VCaP (cell line): ENCODE measurements at regions not wholly inside any gene's neighbourhood (a gene's known extent, or its start where the extent isn't known, plus 50 kb on each side); places are given as distances from the start of the nearest gene placed in this dataset.

ENCODE experiments used
- H3K27ac ChIP-seq: fragments of 450-650 bp; 2 replicates; pipeline ENCODE4 v1.5.1; 2017
- CTCF ChIP-seq: fragments of 450-650 bp; conservative IDR thresholded peaks from 2 replicates; pipeline ENCODE4 v1.5.1; 2017; ENCODE audit warnings: mild to moderate bottlenecking, moderate library complexity

GRCh38 chr14:101695659-101696058 is 65.8 kb upstream of the PPP2R5C start:
- TF ChIP-seq CTCF = no peak

DNA sequence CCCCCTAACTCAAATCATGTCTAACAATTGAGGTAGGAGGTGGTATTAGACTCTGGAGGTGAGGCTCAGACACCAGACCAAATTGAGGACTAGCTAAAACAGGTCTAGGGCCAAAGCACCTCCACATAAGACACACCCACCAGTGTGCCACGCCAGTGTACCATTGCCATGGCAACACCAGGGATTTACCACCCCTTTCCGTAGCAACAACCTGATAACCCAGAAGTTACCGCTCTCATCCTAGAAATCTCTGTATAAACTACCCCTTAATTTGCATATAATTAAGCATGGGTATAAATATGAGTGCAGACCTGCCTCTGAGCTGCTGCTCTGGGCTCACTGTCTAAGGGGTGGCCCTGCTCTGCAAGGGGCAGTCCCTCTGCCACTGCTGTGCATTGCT is 57.4 kb upstream of the PPP2R5C start:
- H3K27ac ChIP-seq = no peak overlapping the region
- TF ChIP-seq CTCF = no peak

More at GRCh38 chr14:101695659-101696058, 65.8 kb upstream of the PPP2R5C start:
- no peak overlapping the region for H3K27ac ChIP-seq

DNA sequence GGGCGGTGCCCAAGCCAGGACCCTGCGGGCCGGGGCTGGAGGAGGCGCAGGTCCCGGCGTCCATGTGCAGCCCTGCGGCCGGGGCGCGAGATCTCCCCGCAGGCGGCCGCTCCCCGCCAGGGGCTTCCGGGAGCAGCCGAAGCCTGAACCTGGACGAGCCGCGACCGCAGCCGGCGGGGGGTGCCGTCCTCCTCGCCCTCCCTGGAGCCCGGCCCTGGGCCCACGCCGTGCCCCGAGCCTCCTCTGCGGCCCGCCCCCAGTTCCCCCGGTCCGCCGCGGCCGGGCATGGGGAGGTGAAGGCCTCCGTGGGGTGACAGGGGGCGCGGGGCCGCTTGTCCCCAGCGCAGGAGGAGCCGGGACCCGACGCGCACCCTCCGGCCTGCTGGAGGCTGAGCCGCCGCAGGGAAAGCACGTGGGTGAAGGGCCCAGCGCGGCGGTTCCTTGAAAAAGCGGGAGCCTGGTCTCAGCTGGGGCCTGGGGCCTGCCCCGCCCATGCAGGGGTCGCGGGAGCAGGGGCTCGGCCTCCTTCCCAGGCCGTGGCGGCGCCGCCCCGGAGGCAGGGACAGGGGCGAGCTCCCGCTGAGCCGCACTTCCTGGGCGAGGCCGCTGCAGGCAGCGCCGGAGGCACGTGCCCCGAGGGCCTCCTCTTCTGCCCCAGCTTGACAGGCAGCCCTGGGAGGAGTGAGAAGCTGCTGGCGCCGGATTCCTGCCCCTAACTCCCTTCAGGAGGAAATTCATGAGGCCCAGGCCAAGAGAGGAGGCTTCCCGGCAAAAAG is 55.6 kb upstream of the PPP2R5C start:
- no peak overlapping the region for H3K27ac ChIP-seq
- TF ChIP-seq CTCF = no peak

DNA sequence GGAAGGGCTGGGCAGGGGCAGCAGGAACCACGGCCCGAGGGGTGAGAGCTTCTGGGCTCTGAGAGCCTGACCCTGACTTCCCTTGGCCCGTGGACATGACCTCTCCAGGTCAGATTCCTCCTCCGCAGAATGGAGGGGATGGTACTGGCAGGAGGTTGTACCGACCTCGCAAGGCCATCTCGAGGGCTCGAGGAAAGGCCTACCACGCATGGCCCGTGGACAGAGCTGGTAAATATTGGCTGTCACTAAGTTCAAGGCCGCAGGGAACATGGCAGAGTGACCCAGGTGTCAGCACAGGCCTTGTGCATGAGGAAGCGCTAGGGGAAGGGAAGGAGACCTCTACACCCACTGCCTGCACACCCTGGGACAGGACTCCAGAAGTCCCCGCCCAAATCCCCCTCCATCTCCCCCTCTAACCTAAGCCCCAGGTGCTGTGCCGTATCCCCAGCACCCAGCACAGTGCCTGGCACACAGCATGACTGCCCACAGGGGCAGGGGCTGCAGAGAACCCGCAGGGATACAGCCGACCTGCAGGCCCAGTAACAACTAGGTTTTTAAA is 54.9 kb upstream of the PPP2R5C start:
- TF ChIP-seq CTCF = no peak

DNA sequence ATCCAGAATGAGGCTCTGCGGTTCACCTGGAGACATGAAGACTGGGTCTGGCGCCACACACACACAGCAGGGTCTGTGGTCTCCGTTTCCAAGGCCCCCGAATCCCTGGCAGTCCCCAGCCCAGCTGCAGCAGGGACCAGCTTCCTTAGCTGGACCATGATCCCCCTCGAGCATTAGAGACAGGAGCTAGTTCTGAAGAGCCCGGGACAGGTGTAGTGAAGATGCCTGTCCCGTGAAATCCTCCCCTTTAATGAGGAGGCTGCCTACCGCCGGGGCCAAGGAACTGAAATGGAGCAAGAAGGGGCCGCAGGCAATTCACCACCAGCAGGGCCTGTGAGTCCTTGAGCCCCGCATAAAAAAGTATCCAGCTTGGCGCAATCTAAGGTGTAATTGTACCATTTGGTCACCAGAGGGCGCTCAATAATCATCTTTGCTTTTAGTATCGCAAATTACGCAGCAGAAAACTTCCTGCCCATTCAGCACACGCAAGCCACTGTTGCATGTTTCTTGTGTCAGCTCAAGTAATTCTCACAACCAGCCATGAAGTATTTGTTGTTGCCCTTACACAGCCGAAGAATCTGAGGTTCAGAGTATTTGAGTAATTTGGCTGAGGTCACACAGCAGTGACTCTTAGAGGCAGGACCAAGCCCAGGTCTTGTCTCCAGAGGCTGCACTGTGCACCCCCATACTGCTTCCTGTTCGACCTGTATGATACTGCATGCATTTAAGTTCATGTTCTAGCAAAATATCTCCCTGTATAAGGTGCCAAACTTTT is 54.3 kb upstream of the PPP2R5C start:
- H3K27ac ChIP-seq = no peak overlapping the region
- TF ChIP-seq CTCF = peak; percentile 76

More for the DNA sequence above, 54.9 kb upstream of the PPP2R5C start:
- no peak overlapping the region for H3K27ac ChIP-seq

DNA sequence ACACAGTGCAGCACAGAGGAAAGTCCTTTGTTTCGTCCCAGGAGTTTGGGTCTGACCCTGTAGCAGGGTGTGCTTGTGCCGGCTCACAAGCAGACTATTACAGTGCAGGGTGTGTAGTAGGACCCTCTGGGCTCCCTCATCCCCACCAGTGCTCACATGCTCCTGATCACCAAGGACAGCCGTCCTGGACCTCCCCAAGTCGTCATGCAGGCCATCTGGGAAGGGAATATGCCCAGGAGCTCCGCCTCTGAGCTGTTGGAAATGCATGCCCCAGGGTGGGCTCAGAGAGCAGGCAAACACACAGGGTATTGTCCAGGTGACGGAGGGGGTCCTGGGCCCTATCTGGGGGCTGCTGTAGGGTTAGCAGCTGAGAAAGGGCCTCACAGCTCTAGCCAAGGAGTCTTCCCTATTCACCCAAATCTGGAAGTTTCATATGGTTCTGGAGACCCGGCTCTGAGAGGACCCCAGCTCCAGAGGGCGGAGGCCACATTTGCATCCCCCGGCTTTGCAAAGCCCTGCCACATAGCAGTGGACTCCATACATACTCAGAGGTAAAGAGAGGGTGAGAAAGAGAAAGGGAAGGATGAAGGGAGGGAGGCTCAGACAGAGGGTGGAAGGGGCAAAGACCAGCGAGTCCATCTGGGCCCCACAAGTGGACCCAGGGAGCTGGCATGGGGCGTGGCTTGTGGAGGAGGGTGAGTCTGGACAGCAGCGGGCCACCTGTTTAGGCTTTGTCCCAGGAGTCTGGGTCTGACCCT is 53.5 kb upstream of the PPP2R5C start:
- no peak for TF ChIP-seq CTCF
- no peak overlapping the region for H3K27ac ChIP-seq
